Activated CD4-positive, alpha-beta T cell treated with anti-CD3 and anti-CD28 coated beads, Interleukin-2, amount 50 U/mL, for 16 hours (primary cell): ENCODE measurements at regions not wholly inside any gene's neighbourhood (a gene's known extent, or its start where the extent isn't known, plus 50 kb on each side); places are given as distances from the start of the nearest gene placed in this dataset.
"Not testable (repeated sequence)": the region's sequence is repeated elsewhere in the genome, so short reads cannot be mapped to it uniquely, and the experiment has no call there.

Source experiments
- DNase-seq: peaks from one replicate; pipeline ENCODE4 v3.0.0-alpha.2; 2020

DNA sequence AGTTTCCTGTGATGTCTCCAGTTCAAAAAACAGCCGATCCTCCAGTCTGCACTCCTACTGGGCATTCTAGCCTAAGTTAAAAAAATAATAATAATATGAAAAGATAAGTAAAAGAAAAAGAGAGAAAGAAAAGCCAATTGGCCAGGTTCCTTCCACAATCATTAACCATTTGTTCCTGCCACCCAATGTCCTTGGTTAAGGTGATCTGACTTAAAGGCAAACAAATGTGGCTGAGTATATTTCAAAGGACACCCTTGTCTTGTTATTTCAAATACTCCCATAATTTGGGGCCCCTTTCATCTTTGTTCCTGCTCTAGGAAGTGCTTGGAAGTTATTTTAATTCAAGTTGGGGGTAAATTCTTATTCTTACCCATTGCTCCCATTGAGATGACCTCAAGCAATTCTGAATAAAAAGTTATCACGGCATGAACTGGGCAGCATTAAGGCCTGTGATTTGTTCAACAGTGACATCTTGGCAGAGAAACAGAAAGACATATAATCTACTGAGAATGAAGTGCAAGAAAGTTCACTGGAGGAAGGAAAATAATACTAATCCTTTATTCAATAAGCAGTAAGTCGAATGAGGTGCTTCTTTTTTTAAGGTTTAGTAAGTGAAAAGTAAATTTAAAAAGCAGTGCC, 1054.5 kb upstream of the FANCL start:
- DNase-seq: no peak

GRCh38 chr2:59288771-59289170, 1047.6 kb upstream of the FANCL start:
- DNase-seq: no peak

GRCh38 chr2:59282374-59283057, 1041.4 kb upstream of the FANCL start:
- no peak for DNase-seq

GRCh38 chr2:59277671-59278070, 1036.5 kb upstream of the FANCL start:
- DNase-seq: no peak

DNA sequence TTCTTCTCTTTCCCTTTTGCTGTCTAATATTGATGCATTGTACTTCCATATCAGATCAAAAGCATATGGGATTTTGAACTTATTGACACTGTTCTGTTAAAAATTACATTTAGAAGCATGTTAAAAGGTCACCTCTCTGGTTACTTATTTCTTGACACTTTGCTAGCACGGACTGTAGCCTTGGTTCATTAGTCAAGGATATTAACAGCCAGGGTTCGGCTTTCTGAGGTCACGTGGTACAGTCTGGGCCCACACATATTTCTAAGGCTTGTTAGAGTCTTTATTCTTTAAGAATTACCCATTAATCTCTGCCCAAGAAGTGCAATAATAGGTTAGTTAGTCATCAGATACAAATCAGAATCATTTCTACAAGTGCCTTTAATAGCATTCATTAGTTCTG, 1035.8 kb upstream of the FANCL start:
- no peak for DNase-seq

GRCh38 chr2:59276033-59276432, 1034.9 kb upstream of the FANCL start:
- DNase-seq: no peak

DNA sequence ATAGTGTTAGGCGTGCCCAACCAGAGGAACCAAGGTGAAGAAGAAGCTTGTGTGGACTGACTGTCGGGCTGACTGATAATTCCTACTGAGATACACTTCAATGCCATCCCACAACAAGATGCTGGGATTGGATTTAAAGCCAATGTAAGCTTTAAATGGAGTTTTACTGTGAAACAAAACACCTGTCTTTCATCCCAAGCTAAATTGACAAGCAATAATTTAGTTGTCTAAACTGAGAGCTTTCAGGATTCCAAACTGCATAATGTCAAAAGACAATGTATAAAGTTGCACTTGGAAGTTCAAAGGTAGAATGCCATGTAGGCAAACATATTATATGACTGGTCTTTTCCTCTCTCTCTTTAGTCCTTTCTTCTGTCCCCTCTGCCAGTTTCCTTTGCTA, 1025.3 kb upstream of the FANCL start:
- no peak for DNase-seq

DNA sequence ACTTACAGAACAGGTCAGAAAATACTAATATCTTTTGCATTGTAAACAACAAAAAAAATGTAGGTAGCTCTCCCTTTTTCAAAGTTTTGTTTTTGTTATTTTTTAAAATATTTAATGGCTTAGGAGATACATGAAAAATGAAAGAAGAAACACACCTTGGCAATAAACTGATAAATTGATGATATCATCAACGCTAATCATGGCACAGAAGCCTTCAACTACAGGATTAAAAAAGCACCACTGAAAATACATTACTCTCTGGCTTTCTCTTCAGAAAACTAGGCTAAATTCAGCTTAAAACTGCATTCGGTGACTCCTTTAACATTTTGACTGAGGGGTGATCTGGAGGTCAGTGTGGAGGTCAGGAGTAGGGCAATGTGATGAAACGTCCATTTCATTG, 1018.8 kb upstream of the FANCL start:
- DNase-seq: no peak

GRCh38 chr2:59256290-59256689, 1015.2 kb upstream of the FANCL start:
- no peak for DNase-seq

DNA sequence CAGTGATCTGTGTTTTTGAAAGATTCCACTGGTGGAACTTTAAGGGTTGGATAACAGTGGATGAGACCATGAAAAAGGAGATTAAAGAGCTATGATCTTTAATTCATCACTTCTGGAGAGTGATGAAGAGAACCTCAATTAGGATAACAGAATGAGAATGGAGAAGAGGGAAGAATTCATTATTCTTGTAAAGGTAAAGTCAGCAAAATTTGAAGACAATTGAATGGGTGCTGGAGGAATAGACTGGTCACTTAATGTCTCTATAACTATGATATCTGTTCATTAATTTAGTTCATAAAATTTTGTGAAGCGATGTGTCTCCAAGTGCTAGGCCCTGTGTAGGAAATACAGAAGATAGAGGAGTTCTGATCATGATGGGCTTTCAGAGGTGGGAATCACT, 1013.2 kb upstream of the FANCL start:
- DNase-seq: no peak

- no peak for DNase-seq
Observed at GRCh38 chr2:59250307-59250677, 1009.2 kb upstream of the FANCL start.

DNA sequence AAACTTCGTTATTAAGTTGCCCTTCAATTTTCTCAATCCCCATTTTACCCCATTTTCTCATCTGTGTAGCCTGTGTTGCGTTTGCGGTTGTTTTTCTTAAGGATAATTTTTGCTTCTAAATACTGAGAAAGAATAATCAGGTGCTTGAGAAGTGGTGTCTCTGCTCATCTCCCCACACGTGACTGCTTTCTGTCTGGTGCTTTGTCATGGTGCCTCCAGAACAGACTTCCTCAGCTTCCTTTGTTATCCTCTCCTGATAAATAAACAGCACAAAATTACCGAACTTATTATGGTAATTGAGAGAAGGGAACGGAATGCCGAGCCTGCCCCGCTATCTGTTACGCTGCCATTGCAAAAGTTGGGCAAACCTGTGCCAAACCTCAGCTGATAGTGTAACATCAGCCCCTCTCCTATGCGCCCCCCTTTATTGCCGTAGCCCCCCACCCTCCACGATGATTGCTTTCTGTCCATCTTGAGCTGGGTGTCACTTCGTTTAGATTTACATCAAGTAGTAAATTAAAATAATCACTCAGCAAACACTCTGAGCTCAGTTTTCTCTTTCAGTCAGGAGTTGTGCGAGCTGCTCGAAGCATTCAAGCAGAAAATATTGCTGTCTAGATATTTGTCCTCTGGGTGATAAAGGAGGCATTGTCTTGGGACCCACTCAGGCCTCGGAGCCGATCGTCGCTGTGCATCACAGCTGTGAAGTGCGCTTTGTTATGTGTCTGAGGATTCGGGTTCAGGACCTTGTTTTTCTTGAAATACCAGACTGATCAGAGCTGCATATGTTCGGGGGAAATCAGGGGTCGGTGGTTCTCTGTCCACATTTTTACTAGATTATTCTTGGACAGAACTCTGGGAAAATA, 1008.5 kb upstream of the FANCL start:
- DNase-seq: no peak

- no peak for DNase-seq
Observed at GRCh38 chr2:59239146-59239545, 998.0 kb upstream of the FANCL start.

GRCh38 chr2:59237311-59237710, 996.2 kb upstream of the FANCL start:
- DNase-seq: no peak

DNA sequence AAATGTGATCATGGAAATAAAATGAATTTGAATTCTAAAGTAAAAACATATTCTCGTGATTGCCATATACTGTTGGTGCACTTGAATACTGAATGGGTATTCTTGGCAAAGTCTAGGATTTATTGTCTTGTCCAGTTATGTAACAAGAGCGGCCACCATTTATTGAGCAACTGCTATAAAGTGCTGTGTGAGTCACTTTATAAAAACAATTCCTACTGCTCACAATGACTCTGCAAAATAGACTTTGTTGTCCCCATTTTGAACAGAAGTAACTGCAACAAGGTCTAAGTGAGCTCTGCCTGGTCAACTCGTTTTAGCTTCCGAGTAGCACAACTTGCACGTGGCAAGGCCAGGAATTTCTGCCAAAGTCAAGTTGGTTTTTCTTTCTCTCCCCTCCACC, 995.6 kb upstream of the FANCL start:
- DNase-seq: no peak

DNA sequence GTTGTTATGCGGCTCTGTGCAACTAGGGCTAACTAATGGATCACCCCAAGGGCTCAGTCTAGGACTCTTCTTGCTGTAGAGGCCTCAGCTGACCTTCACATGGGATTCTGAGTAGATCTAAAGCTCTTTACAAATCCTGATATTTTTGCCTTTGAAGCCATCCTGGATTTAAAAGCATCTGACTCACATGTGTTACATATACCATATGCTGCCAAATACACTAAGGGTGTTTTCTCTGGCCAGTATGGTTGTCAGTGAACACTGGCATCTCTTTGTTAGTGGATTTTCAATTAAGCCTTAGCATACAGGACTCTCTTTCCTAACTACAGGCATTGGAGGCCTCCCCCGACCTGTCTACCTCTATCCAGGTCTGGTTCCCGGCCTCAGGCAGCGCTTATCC, 992.8 kb upstream of the FANCL start:
- no peak for DNase-seq

- DNase-seq: no peak
Observed at GRCh38 chr2:59233448-59233847, 992.3 kb upstream of the FANCL start.

GRCh38 chr2:59232394-59233165, 991.5 kb upstream of the FANCL start:
- no peak for DNase-seq

- not testable (repeated sequence) for DNase-seq
Observed at GRCh38 chr2:59226362-59226761, 985.2 kb upstream of the FANCL start.

DNA sequence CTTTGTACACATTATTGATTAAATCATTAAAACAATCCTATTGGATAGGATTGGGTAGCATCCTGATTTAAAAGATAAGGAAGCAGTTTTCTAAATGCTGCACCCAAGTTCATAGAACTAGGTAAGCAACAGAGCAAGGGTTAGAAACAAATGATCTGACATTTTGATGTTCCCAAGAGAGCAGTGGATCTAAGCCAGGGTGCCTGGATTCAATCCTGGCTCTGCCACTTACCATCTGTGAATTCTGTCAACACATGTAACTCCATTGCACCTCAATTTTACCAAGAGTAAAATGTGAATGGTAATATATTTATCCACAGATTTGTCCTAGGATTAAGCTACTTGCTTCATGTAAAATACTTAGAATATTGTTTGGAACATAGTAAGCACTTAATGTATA, 982.6 kb upstream of the FANCL start:
- DNase-seq: no peak

- DNase-seq: no peak
Observed at GRCh38 chr2:59217360-59217759, 976.2 kb upstream of the FANCL start.

- no peak for DNase-seq
Observed at GRCh38 chr2:59206361-59206760, 965.2 kb upstream of the FANCL start.

- DNase-seq: no peak
Observed at GRCh38 chr2:59204040-59204439, 962.9 kb upstream of the FANCL start.
